ENCODE measurements at regions not wholly inside any gene's neighbourhood (a gene's known extent, or its start where the extent isn't known, plus 50 kb on each side); places are given as distances from the start of the nearest gene placed in this dataset.

DNA sequence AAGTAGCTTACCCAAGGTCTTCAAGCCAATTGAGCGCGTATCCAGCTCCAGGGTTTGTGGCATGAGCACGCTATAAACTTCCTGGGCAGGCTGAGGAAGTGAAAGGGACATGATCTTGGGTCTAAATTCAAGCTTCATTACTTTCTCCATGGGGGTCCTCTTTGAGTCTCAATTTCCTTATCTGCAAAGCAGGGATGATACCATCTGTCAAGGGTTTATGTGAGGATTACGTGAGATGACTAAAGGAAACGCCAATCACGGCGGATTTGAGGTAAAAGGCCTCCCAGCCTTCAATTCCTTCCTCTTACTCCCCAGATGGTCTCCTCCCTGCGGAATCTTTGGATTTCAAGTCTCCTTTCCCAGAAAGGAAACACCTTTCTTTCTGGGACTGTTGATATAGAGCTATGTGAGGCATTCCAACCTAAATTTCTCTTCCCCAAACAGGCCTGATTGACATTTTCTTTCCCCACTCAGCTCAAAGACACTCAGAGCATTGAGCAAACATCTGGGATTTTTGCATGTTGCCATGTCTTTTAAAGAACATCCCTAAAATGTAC lies 474.4 kb downstream of the INSC start:
- Histone ChIP-seq H4K8ac (ENCODE audit: low read depth, low read length) (no peak overlapping the region), H3K27me3 (ENCODE audit: control insufficient read depth in 3 of 3, insufficient read depth in 3 of 3, low read depth in 1 of 3, low read length in 3 of 3) (no peaks in the 10 kb centered on the region), H2BK12ac (ENCODE audit: low read length) (no peak overlapping the region), H2BK15ac (ENCODE audit: low read length) (no peak overlapping the region), H3K27ac (replicated peaks; ENCODE audit: low read length) (no peak overlapping the region), H3K14ac (ENCODE audit: low read length) (no peak overlapping the region), H2AFZ (ENCODE audit: low read length) (no peak overlapping the region), H3K4me1 (ENCODE audit: control insufficient read depth in 2 of 2, insufficient read depth in 1 of 2, low read depth in 1 of 2, low read length in 2 of 2) (no peaks in the 10 kb centered on the region), H3K36me3 (replicated peaks in 1 of 2; ENCODE audit: control insufficient read depth in 2 of 2, insufficient read depth in 2 of 2, low read length in 2 of 2) (peaks cover 0 to 6% of the 10 kb centered on the region in 2 donors), H2BK5ac (ENCODE audit: low read length) (no peak overlapping the region), H3K4ac (ENCODE audit: low read length) (no peak overlapping the region), H3K9ac (ENCODE audit: low read depth, low read length, poor library complexity) (no peak overlapping the region), H3K23ac (ENCODE audit: low read depth, low read length, poor library complexity) (no peak overlapping the region), H3K18ac (ENCODE audit: low read length) (no peak overlapping the region), H2BK120ac (ENCODE audit: low read depth, low read length) (no peak overlapping the region), H2AK5ac (ENCODE audit: low read depth, low read length) (no peak overlapping the region), H3K9me3 (replicated peaks in 1 of 2; ENCODE audit: control insufficient read depth in 2 of 2, insufficient read depth in 1 of 2, low read depth in 1 of 2, low read length in 2 of 2) (no peaks in the 10 kb centered on the region), H3K4me3 (ENCODE audit: low read length in 2 of 2) (no peak overlapping the region), H3K4me2 (ENCODE audit: insufficient read depth, low read length, poor library complexity, severe bottlenecking) (no peak overlapping the region), H3K79me1 (ENCODE audit: low read depth, low read length) (no peaks in the 10 kb centered on the region), H4K91ac (ENCODE audit: low read depth, low read length, poor library complexity) (no peak overlapping the region)
- no CpG with 5 or more reads among the region's 8 CpGs for WGBS, 2 donors (ENCODE audit: extremely low coverage in 2 of 2, insufficient read length in 2 of 2, insufficient replicate concordance in 1 of 2)
- DNase-seq (ENCODE audit: low spot score), result no peak

DNA sequence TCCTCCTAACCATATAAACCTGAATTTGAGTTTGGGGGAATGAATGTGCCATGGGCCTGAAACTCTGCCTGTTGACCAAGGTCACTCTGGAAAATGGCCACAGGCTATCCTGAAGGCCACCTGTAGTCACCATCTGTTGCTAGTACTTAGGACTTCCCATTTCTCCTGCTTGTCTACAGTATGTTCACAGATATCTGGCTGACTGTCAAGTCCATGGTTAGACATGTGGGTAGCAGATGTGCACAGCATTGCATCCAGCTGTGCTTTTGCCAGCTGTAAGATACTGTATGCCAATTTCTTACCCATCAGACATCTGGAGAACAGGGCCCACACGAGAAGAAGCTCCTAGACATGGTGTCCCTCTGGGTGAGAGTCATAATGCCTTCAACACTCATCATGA lies 475.4 kb downstream of the INSC start:
- Histone ChIP-seq H3K14ac (ENCODE audit: low read length) (no peak overlapping the region), H2AK5ac (ENCODE audit: low read depth, low read length) (no peak overlapping the region), H2BK120ac (ENCODE audit: low read depth, low read length) (no peak overlapping the region), H3K27ac (replicated peaks; ENCODE audit: low read length) (no peak overlapping the region), H2BK15ac (ENCODE audit: low read length) (no peak overlapping the region), H4K91ac (ENCODE audit: low read depth, low read length, poor library complexity) (no peak overlapping the region), H3K23ac (ENCODE audit: low read depth, low read length, poor library complexity) (no peak overlapping the region), H2BK5ac (ENCODE audit: low read length) (no peak overlapping the region), H3K4me3 (ENCODE audit: low read length in 2 of 2) (no peak overlapping the region), H3K36me3 (replicated peaks in 1 of 2; ENCODE audit: control insufficient read depth in 2 of 2, insufficient read depth in 2 of 2, low read length in 2 of 2) (peaks cover 0 to 6% of the 10 kb centered on the region in 2 donors), H3K9ac (ENCODE audit: low read depth, low read length, poor library complexity) (no peak overlapping the region), H3K4me2 (ENCODE audit: insufficient read depth, low read length, poor library complexity, severe bottlenecking) (no peak overlapping the region), H4K8ac (ENCODE audit: low read depth, low read length) (no peak overlapping the region), H3K4ac (ENCODE audit: low read length) (no peak overlapping the region), H3K27me3 (ENCODE audit: control insufficient read depth in 3 of 3, insufficient read depth in 3 of 3, low read depth in 1 of 3, low read length in 3 of 3) (no peaks in the 10 kb centered on the region), H3K18ac (ENCODE audit: low read length) (no peak overlapping the region), H3K79me1 (ENCODE audit: low read depth, low read length) (no peaks in the 10 kb centered on the region), H2AFZ (ENCODE audit: low read length) (no peak overlapping the region), H2BK12ac (ENCODE audit: low read length) (no peak overlapping the region), H3K4me1 (ENCODE audit: control insufficient read depth in 2 of 2, insufficient read depth in 1 of 2, low read depth in 1 of 2, low read length in 2 of 2) (no peaks in the 10 kb centered on the region), H3K9me3 (replicated peaks in 1 of 2; ENCODE audit: control insufficient read depth in 2 of 2, insufficient read depth in 1 of 2, low read depth in 1 of 2, low read length in 2 of 2) (peaks cover 0 to 6% of the 10 kb centered on the region in 2 donors)
- no CpG with 5 or more reads among the region's 1 CpG for WGBS, 2 donors (ENCODE audit: extremely low coverage in 2 of 2, insufficient read length in 2 of 2, insufficient replicate concordance in 1 of 2)
- no peak for DNase-seq (ENCODE audit: low spot score)

DNA sequence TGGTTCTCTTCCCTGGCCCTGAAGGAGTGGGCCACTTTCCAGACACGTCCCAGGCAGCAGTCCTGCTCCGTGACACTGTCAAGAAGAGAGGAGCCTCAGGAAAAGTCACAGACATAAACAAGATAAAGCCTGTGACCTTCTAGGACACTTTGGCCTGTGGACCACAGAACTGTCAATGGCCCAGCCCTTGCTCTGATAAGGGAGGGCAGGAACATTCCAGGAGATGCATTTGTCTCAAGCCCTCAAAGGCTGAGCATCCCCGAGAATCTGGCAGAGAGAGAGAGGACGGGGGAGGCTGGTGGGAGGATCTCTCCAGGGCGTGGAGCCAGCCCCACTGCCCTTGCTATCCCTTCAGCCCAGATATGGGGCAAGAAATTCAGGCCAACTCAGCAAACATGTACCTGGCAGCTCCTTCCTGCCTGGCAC lies 476.4 kb downstream of the INSC start:
- Histone ChIP-seq H3K27ac (replicated peaks; ENCODE audit: low read length) (no peak overlapping the region), H3K79me1 (ENCODE audit: low read depth, low read length) (no peaks in the 10 kb centered on the region), H2BK15ac (ENCODE audit: low read length) (no peak overlapping the region), H3K18ac (ENCODE audit: low read length) (peak overlapping the region; percentile 16), H3K4me1 (ENCODE audit: control insufficient read depth in 2 of 2, insufficient read depth in 1 of 2, low read depth in 1 of 2, low read length in 2 of 2) (no peaks in the 10 kb centered on the region), H4K8ac (ENCODE audit: low read depth, low read length) (no peak overlapping the region), H2AFZ (ENCODE audit: low read length) (no peak overlapping the region), H3K4me3 (ENCODE audit: low read length in 2 of 2) (peak overlapping the region in 1 of 2 donors; percentile 28), H3K9ac (ENCODE audit: low read depth, low read length, poor library complexity) (no peak overlapping the region), H3K23ac (ENCODE audit: low read depth, low read length, poor library complexity) (no peak overlapping the region), H3K14ac (ENCODE audit: low read length) (no peak overlapping the region), H2BK12ac (ENCODE audit: low read length) (no peak overlapping the region), H2AK5ac (ENCODE audit: low read depth, low read length) (no peak overlapping the region), H3K27me3 (ENCODE audit: control insufficient read depth in 3 of 3, insufficient read depth in 3 of 3, low read depth in 1 of 3, low read length in 3 of 3) (no peaks in the 10 kb centered on the region), H2BK120ac (ENCODE audit: low read depth, low read length) (no peak overlapping the region), H3K4ac (ENCODE audit: low read length) (no peak overlapping the region), H2BK5ac (ENCODE audit: low read length) (no peak overlapping the region), H3K36me3 (replicated peaks in 1 of 2; ENCODE audit: control insufficient read depth in 2 of 2, insufficient read depth in 2 of 2, low read length in 2 of 2) (peaks cover 0 to 6% of the 10 kb centered on the region in 2 donors), H4K91ac (ENCODE audit: low read depth, low read length, poor library complexity) (no peak overlapping the region), H3K9me3 (replicated peaks in 1 of 2; ENCODE audit: control insufficient read depth in 2 of 2, insufficient read depth in 1 of 2, low read depth in 1 of 2, low read length in 2 of 2) (peaks cover 0 to 6% of the 10 kb centered on the region in 2 donors), H3K4me2 (ENCODE audit: insufficient read depth, low read length, poor library complexity, severe bottlenecking) (no peak overlapping the region)
- no peak for DNase-seq (ENCODE audit: low spot score)
- WGBS, 2 donors (ENCODE audit: extremely low coverage in 2 of 2, insufficient read length in 2 of 2, insufficient replicate concordance in 1 of 2), result no CpG with 5 or more reads among the region's 5 CpGs

DNA sequence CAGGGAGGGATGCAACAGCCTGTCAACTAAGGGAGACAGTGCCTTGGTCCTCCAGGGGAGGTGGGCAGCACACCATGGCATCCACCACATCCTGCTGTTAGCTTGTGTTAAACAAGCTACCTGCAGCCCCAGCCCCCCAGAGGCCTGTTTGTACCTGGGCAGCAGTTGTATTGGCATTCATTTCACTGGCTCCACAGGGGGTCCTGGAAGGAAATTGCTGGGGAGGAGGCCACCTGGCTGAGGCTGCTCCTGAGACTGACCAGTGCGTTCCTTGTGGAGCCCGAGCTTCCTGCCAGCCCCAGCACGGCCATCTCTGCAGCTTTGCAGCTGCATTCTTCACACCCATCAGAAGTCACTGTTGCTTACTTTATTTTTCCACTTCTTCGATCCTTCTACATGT lies 479.9 kb downstream of the INSC start:
- Histone ChIP-seq H2AFZ (ENCODE audit: low read length) (no peak overlapping the region), H2BK12ac (ENCODE audit: low read length) (no peak overlapping the region), H4K91ac (ENCODE audit: low read depth, low read length, poor library complexity) (no peak overlapping the region), H3K9me3 (replicated peaks in 1 of 2; ENCODE audit: control insufficient read depth in 2 of 2, insufficient read depth in 1 of 2, low read depth in 1 of 2, low read length in 2 of 2) (peaks cover 0 to 6% of the 10 kb centered on the region in 2 donors), H2BK5ac (ENCODE audit: low read length) (no peak overlapping the region), H3K9ac (ENCODE audit: low read depth, low read length, poor library complexity) (no peak overlapping the region), H3K4me1 (ENCODE audit: control insufficient read depth in 2 of 2, insufficient read depth in 1 of 2, low read depth in 1 of 2, low read length in 2 of 2) (no peaks in the 10 kb centered on the region), H3K36me3 (replicated peaks in 1 of 2; ENCODE audit: control insufficient read depth in 2 of 2, insufficient read depth in 2 of 2, low read length in 2 of 2) (peaks cover 0 to 5% of the 10 kb centered on the region in 2 donors), H3K4ac (ENCODE audit: low read length) (no peak overlapping the region), H3K23ac (ENCODE audit: low read depth, low read length, poor library complexity) (no peak overlapping the region), H3K27ac (replicated peaks; ENCODE audit: low read length) (no peak overlapping the region), H3K4me3 (ENCODE audit: low read length in 2 of 2) (peak overlapping the region in 1 of 2 donors; percentile 30), H3K14ac (ENCODE audit: low read length) (peak overlapping the region; percentile 14), H2AK5ac (ENCODE audit: low read depth, low read length) (no peak overlapping the region), H3K27me3 (ENCODE audit: control insufficient read depth in 3 of 3, insufficient read depth in 3 of 3, low read depth in 1 of 3, low read length in 3 of 3) (no peaks in the 10 kb centered on the region), H3K4me2 (ENCODE audit: insufficient read depth, low read length, poor library complexity, severe bottlenecking) (no peak overlapping the region), H3K18ac (ENCODE audit: low read length) (no peak overlapping the region), H4K8ac (ENCODE audit: low read depth, low read length) (no peak overlapping the region), H2BK15ac (ENCODE audit: low read length) (no peak overlapping the region), H2BK120ac (ENCODE audit: low read depth, low read length) (no peak overlapping the region), H3K79me1 (ENCODE audit: low read depth, low read length) (no peaks in the 10 kb centered on the region)
- no CpG with 5 or more reads among the region's 4 CpGs for WGBS, 2 donors (ENCODE audit: extremely low coverage in 2 of 2, insufficient read length in 2 of 2, insufficient replicate concordance in 1 of 2)
- DNase-seq (ENCODE audit: low spot score), result no peak

Data from neuronal stem cell (in vitro differentiated cells).